Fibroblast of mammary gland (primary cell): ENCODE measurements at regions not wholly inside any gene's neighbourhood (a gene's known extent, or its start where the extent isn't known, plus 50 kb on each side); places are given as distances from the start of the nearest gene placed in this dataset.

Experiments
- DNase-seq: peaks from one replicate; pipeline ENCODE4 v3.0.0-alpha.2; 2010; ENCODE audit warnings: low read depth
- H3K4me3 ChIP-seq: 2 replicates; pipeline ENCODE4 v1.5.1; 2011; ENCODE audit warnings: low read depth, mild to moderate bottlenecking, low read length, moderate library complexity; ENCODE audit not compliant: control insufficient read depth
- TF ChIP-seq, protein P1 (sequence below): conservative IDR thresholded peaks from 2 replicates; pipeline ENCODE4 v1.5.1; 2011; ENCODE audit warnings: low read depth, low read length, inconsistent platforms; ENCODE audit not compliant: control insufficient read depth, insufficient read depth

- TF ChIP-seq, protein P1, sequence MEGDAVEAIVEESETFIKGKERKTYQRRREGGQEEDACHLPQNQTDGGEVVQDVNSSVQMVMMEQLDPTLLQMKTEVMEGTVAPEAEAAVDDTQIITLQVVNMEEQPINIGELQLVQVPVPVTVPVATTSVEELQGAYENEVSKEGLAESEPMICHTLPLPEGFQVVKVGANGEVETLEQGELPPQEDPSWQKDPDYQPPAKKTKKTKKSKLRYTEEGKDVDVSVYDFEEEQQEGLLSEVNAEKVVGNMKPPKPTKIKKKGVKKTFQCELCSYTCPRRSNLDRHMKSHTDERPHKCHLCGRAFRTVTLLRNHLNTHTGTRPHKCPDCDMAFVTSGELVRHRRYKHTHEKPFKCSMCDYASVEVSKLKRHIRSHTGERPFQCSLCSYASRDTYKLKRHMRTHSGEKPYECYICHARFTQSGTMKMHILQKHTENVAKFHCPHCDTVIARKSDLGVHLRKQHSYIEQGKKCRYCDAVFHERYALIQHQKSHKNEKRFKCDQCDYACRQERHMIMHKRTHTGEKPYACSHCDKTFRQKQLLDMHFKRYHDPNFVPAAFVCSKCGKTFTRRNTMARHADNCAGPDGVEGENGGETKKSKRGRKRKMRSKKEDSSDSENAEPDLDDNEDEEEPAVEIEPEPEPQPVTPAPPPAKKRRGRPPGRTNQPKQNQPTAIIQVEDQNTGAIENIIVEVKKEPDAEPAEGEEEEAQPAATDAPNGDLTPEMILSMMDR: peak; percentile 82
- DNase-seq: peak; percentile 66
These were observed 97.5 kb upstream of the CTTNBP2NL start for GRCh38 chr1:112298558-112298957.

GRCh38 chr1:112304126-112304525 lies 91.9 kb upstream of the CTTNBP2NL start:
- TF ChIP-seq, protein P1: no peak
- DNase-seq: no peak
- H3K4me3 ChIP-seq: no peak overlapping the region

More at GRCh38 chr1:112298558-112298957, 97.5 kb upstream of the CTTNBP2NL start:
- no peak overlapping the region for H3K4me3 ChIP-seq

GRCh38 chr1:112304612-112305011 lies 91.4 kb upstream of the CTTNBP2NL start:
- DNase-seq: no peak
- H3K4me3 ChIP-seq: no peak overlapping the region
- TF ChIP-seq, protein P1: no peak

- no peak overlapping the region for H3K4me3 ChIP-seq
- no peak for DNase-seq
- TF ChIP-seq, protein P1: no peak
These were observed 88.0 kb upstream of the CTTNBP2NL start for GRCh38 chr1:112307930-112308591.

DNA sequence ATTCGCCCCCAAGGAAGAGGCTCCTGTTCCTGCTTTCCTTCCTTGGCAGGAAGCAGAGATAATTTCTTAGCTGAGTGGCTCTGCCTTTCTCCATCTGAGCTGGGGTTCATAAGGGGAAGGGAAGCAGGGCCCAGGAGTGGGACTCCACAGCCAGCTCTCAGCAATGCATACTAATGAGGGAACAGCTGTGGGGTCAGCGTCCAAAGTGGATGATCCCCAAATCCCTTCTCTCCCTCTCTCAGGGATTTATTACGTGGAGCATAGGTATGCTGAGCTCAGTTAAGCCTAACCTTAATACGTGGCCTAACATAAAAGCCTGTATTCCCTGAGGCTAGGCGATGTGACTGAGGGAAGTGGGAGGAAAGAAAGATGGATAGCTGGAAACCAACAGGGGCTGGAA lies 87.3 kb upstream of the CTTNBP2NL start:
- TF ChIP-seq, protein P1: no peak
- H3K4me3 ChIP-seq: no peak overlapping the region
- no peak for DNase-seq

GRCh38 chr1:112309499-112309898 lies 86.5 kb upstream of the CTTNBP2NL start:
- TF ChIP-seq, protein P1: no peak
- H3K4me3 ChIP-seq: no peak overlapping the region
- DNase-seq: no peak
